ENCODE measurements at regions not wholly inside any gene's neighbourhood (a gene's known extent, or its start where the extent isn't known, plus 50 kb on each side); places are given as distances from the start of the nearest gene placed in this dataset.

DNA sequence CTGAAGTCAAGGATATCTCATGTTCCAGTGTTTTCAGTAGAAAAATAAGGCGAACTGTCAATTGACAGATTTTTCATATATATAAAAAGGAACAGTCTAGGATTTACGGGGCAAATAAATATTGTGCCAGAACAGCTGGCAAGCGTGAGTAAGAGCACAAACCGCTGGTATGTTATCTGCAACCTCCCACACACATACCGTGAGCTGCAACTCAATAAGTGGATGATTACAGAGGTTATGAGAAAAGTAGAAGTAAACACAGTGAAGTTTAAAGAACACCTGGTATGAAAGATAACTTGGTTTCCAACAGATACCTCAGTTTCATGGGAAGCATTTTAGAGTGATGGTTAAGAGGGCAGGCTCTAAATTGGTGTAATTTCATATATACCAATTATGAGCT lies 733.4 kb downstream of the TUSC7 start:
- DNase-seq: no peak
- no peaks in the 10 kb centered on the region for H3K9me3 ChIP-seq (ENCODE audit: control insufficient read depth, low read length, poor library complexity, severe bottlenecking)
- H3K4me1 Mint-ChIP-seq: no peaks in the 10 kb centered on the region
- ATAC-seq: no peak
- no peaks in the 10 kb centered on the region for H3K36me3 Mint-ChIP-seq (ENCODE audit: low read depth)
- no peak overlapping the region for H3K4me3 Mint-ChIP-seq
- H3K27me3 Mint-ChIP-seq: no peaks in the 10 kb centered on the region
- no peak overlapping the region for H3K27ac Mint-ChIP-seq

DNA sequence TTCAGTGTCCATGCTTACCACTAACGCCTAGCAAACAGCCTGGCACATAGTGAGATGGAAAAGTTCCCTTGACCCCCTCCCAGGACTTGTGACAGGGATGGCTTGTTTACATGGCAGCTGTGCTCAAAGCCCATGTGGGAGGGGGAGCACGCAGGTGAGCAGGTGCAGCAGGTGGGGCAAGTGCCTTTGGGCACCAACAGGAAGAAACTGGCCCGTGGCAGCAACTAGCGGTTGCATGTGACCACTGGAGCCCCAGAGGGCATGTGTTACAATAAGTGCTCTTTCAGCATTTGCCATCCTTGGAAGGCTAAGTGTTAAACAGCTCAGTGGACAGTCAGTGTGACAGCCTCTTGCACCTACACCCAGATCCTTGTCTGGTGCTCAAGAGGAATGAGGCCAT lies 734.6 kb downstream of the TUSC7 start:
- no peaks in the 10 kb centered on the region for H3K4me1 Mint-ChIP-seq
- H3K27me3 Mint-ChIP-seq: no peaks in the 10 kb centered on the region
- DNase-seq (no peak), ATAC-seq (no peak)
- no peak overlapping the region for H3K4me3 Mint-ChIP-seq
- no peaks in the 10 kb centered on the region for H3K9me3 ChIP-seq (ENCODE audit: control insufficient read depth, low read length, poor library complexity, severe bottlenecking)
- no peak overlapping the region for H3K27ac Mint-ChIP-seq
- no peaks in the 10 kb centered on the region for H3K36me3 Mint-ChIP-seq (ENCODE audit: low read depth)

- no peaks in the 10 kb centered on the region for H3K9me3 ChIP-seq (ENCODE audit: control insufficient read depth, low read length, poor library complexity, severe bottlenecking)
- Mint-ChIP-seq H3K36me3 (ENCODE audit: low read depth) (no peaks in the 10 kb centered on the region), H3K27me3 (no peaks in the 10 kb centered on the region), H3K4me1 (no peaks in the 10 kb centered on the region), H3K4me3 (no peak overlapping the region), H3K27ac (no peak overlapping the region)
- DNase-seq (no peak), ATAC-seq (no peak)
These were observed 737.8 kb downstream of the TUSC7 start for GRCh38 chr3:117447419-117447818.

- ATAC-seq: no peak
- Mint-ChIP-seq H3K4me1 (no peaks in the 10 kb centered on the region), H3K27me3 (no peaks in the 10 kb centered on the region), H3K36me3 (ENCODE audit: low read depth) (no peaks in the 10 kb centered on the region), H3K27ac (no peak overlapping the region), H3K4me3 (no peak overlapping the region)
- no peaks in the 10 kb centered on the region for H3K9me3 ChIP-seq (ENCODE audit: control insufficient read depth, low read length, poor library complexity, severe bottlenecking)
- no peak for DNase-seq
These were observed 740.4 kb downstream of the TUSC7 start for GRCh38 chr3:117450026-117450425.

DNA sequence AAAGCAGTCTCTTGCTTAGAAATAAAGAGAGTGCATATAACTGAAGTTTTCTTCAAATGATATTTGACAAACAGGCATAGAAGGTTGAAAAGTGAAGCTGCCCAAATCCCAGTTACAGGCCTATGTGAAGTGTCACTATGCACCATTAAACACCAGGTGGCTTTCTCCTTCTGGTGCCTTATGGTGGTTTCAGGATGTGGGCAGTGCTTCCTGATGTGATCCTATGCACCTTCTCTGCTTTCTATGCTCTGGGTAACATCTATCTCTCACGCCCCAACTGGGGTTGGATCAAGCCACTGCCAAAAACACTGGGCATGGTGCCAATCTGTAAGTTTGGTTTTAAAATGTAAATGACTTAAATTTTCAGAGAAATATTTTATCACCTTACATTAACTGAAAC lies 744.7 kb downstream of the TUSC7 start:
- no peak for DNase-seq
- Mint-ChIP-seq H3K4me1 (no peaks in the 10 kb centered on the region), H3K27me3 (no peaks in the 10 kb centered on the region), H3K36me3 (ENCODE audit: low read depth) (no peaks in the 10 kb centered on the region), H3K27ac (no peak overlapping the region), H3K4me3 (no peak overlapping the region)
- no peak for ATAC-seq
- no peaks in the 10 kb centered on the region for H3K9me3 ChIP-seq (ENCODE audit: control insufficient read depth, low read length, poor library complexity, severe bottlenecking)

- H3K4me1 Mint-ChIP-seq: no peaks in the 10 kb centered on the region
These were observed 745.3 kb downstream of the TUSC7 start for GRCh38 chr3:117454908-117455307.

DNA sequence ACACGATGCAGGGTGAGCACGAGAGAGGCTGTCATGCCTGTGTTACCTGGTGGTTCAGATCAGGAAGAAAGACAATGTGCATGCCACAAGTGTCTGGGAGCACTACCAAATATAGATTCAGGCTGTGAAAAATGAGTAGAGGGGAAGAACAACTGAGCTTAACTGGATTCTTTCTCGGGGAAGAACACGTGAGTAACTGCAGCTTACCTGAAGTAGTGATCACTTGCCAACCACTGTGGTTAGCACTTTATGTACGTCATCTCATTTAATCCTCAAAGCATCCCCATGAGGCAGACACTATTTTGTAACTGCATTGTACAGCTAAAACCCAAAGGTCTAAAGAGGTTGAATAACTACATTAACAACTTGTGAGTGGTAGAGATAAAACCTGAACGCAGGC lies 746.2 kb downstream of the TUSC7 start:
- DNase-seq (no peak), ATAC-seq (no peak)
- no peaks in the 10 kb centered on the region for H3K36me3 Mint-ChIP-seq (ENCODE audit: low read depth)
- H3K27me3 Mint-ChIP-seq: no peaks in the 10 kb centered on the region
- no peak overlapping the region for H3K4me3 Mint-ChIP-seq
- no peak overlapping the region for H3K27ac Mint-ChIP-seq
- no peaks in the 10 kb centered on the region for H3K9me3 ChIP-seq (ENCODE audit: control insufficient read depth, low read length, poor library complexity, severe bottlenecking)
- H3K4me1 Mint-ChIP-seq: no peaks in the 10 kb centered on the region

More at GRCh38 chr3:117454908-117455307, 745.3 kb downstream of the TUSC7 start:
- no peaks in the 10 kb centered on the region for H3K9me3 ChIP-seq (ENCODE audit: control insufficient read depth, low read length, poor library complexity, severe bottlenecking)
- Mint-ChIP-seq H3K36me3 (ENCODE audit: low read depth) (no peaks in the 10 kb centered on the region), H3K27me3 (no peaks in the 10 kb centered on the region), H3K27ac (no peak overlapping the region), H3K4me3 (no peak overlapping the region)
- DNase-seq (no peak), ATAC-seq (no peak)

- ATAC-seq: no peak
- DNase-seq: no peak
- H3K27ac Mint-ChIP-seq: no peak overlapping the region
- no peaks in the 10 kb centered on the region for H3K9me3 ChIP-seq (ENCODE audit: control insufficient read depth, low read length, poor library complexity, severe bottlenecking)
- no peak overlapping the region for H3K4me3 Mint-ChIP-seq
- H3K4me1 Mint-ChIP-seq: no peaks in the 10 kb centered on the region
- no peaks in the 10 kb centered on the region for H3K36me3 Mint-ChIP-seq (ENCODE audit: low read depth)
- no peaks in the 10 kb centered on the region for H3K27me3 Mint-ChIP-seq
These were observed 753.9 kb downstream of the TUSC7 start for GRCh38 chr3:117463276-117464115.

GRCh38 chr3:117471831-117472230 lies 762.3 kb downstream of the TUSC7 start:
- no peaks in the 10 kb centered on the region for H3K9me3 ChIP-seq (ENCODE audit: control insufficient read depth, low read length, poor library complexity, severe bottlenecking)
- Mint-ChIP-seq H3K27me3 (no peaks in the 10 kb centered on the region), H3K36me3 (ENCODE audit: low read depth) (no peaks in the 10 kb centered on the region), H3K4me3 (no peak overlapping the region), H3K4me1 (no peaks in the 10 kb centered on the region), H3K27ac (no peak overlapping the region)
- no peak for ATAC-seq
- no peak for DNase-seq

DNA sequence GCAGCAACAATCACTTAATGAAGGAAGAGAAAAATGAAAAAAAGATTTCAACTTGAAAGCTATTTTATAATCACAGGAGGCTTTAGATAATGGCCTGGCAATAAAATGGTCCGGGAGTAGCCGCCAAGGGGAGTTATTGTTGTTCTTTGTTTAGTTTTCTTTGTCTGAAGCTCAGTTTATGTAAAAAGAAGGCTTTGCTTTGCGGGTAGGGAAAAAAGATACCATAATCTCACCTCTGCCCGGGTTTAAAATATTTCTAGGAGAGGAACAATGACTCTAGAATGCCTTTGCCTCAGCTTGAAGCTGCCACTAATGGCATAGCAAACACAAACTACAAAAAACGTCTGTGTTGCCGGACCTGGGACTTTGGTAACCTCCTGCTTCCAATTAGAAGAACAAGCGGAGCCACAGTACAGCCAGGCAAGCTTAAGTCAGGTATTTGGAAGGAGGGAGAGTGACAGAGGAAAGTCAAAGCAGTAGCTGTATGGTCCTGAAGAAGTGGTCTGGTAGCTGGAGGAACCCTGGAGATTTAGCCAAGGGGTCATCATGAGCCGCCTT lies 764.5 kb downstream of the TUSC7 start:
- Mint-ChIP-seq H3K4me3 (no peak overlapping the region), H3K27me3 (no peaks in the 10 kb centered on the region), H3K4me1 (no peaks in the 10 kb centered on the region), H3K36me3 (ENCODE audit: low read depth) (no peaks in the 10 kb centered on the region), H3K27ac (no peak overlapping the region)
- ATAC-seq (no peak), DNase-seq (no peak)
- H3K9me3 ChIP-seq (ENCODE audit: control insufficient read depth, low read length, poor library complexity, severe bottlenecking): no peaks in the 10 kb centered on the region

DNA sequence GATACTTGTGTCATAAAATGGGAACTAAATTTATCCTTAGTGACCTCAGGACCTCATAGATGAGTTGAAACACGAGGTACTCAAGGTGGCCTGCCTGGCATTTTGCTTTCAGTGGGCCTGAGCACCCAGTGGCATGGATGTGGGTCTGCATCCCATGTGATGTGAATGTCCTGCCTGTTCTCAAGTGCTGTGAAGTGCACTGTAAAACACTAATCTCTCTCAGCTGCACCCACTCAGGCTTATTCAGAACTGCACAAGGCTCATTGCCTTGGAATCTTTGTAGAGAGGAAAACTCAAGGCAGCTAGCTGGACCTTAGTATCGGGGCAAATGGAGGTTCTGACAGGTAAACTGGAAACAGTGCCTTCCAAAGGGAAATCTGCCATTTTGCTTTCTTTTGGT lies 767.0 kb downstream of the TUSC7 start:
- DNase-seq (no peak), ATAC-seq (no peak)
- no peaks in the 10 kb centered on the region for H3K27me3 Mint-ChIP-seq
- no peaks in the 10 kb centered on the region for H3K36me3 Mint-ChIP-seq (ENCODE audit: low read depth)
- H3K4me3 Mint-ChIP-seq: no peak overlapping the region
- H3K27ac Mint-ChIP-seq: no peak overlapping the region
- no peaks in the 10 kb centered on the region for H3K9me3 ChIP-seq (ENCODE audit: control insufficient read depth, low read length, poor library complexity, severe bottlenecking)
- no peaks in the 10 kb centered on the region for H3K4me1 Mint-ChIP-seq

DNA sequence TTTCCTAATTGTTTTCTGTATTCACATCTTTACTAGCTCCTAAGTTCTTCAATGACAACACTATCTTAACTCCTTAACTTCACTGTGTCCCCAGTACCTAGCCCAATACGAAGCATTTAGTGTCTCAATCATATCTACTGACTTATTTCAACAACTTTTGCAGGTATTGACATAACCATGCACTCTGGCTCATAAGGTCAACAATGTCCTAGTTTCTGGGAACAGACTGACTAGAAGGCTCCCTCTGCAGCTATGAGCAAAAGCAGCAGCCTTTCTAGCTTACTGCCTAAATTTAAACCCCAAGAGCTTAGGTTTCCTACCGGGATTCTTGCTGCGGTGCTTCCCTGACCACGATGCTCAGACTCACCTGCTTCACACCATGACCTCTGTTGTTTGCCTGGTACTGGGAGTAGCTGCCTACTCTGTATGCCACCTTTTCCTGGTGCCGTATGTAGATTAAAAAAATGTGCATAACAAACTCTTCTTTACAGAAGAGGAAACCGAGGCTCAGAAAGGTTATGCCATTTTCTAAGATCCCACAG lies 767.7 kb downstream of the TUSC7 start:
- no peaks in the 10 kb centered on the region for H3K27me3 Mint-ChIP-seq
- DNase-seq: no peak
- no peaks in the 10 kb centered on the region for H3K36me3 Mint-ChIP-seq (ENCODE audit: low read depth)
- no peaks in the 10 kb centered on the region for H3K9me3 ChIP-seq (ENCODE audit: control insufficient read depth, low read length, poor library complexity, severe bottlenecking)
- H3K27ac Mint-ChIP-seq: no peak overlapping the region
- H3K4me3 Mint-ChIP-seq: no peak overlapping the region
- no peak for ATAC-seq
- no peaks in the 10 kb centered on the region for H3K4me1 Mint-ChIP-seq

DNA sequence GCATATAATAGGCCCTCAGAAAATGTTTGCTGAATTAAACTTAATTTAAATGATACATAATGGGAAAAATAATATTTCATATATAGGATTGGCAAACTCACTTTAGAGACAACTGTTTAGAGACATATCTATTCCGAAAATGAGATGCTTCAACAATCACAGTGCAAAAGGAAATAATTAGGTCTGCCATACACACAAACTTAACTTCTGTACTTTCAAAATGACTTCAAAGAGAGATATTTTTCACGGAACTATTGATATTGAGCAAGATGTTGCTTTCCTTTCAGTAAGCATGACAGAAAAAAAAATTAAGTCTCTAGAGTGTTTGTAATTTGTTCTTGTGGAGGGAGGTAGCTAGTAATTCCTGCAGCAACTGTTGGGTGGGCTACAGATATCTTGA lies 769.5 kb downstream of the TUSC7 start:
- Mint-ChIP-seq H3K4me1 (no peaks in the 10 kb centered on the region), H3K36me3 (ENCODE audit: low read depth) (no peaks in the 10 kb centered on the region), H3K27me3 (no peaks in the 10 kb centered on the region), H3K4me3 (no peak overlapping the region), H3K27ac (no peak overlapping the region)
- no peak for ATAC-seq
- H3K9me3 ChIP-seq (ENCODE audit: control insufficient read depth, low read length, poor library complexity, severe bottlenecking): no peaks in the 10 kb centered on the region
- DNase-seq: no peak

DNA sequence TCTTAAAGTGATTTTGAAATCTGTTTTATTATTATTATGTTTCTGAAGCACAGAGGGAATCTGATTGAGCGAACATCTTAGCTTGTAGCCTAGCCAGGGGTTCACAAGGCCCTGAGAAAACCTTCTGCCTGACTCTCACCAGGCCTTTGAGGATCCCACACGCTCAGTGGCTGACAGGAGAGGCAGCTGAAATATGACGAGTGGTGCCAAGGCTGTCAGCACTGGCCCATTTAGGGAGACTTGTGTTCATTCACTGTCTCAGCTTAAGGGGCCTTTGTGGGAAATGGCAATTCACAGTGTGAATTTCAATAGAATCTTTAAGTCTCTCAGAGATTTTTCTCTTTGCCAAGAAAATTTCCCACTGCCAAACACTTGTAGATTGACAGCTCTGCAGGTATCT lies 770.9 kb downstream of the TUSC7 start:
- Mint-ChIP-seq H3K36me3 (ENCODE audit: low read depth) (no peaks in the 10 kb centered on the region), H3K27me3 (no peaks in the 10 kb centered on the region), H3K27ac (no peak overlapping the region), H3K4me1 (no peaks in the 10 kb centered on the region), H3K4me3 (no peak overlapping the region)
- DNase-seq (no peak), ATAC-seq (no peak)
- no peaks in the 10 kb centered on the region for H3K9me3 ChIP-seq (ENCODE audit: control insufficient read depth, low read length, poor library complexity, severe bottlenecking)
